NB4 (cell line): ENCODE measurements at regions not wholly inside any gene's neighbourhood (a gene's known extent, or its start where the extent isn't known, plus 50 kb on each side); places are given as distances from the start of the nearest gene placed in this dataset.

Source experiments
- DNase-seq: peaks from one replicate; pipeline ENCODE4 v3.0.0; 2010; ENCODE audit warnings: low read depth
- H3K4me3 ChIP-seq: one replicate; pipeline ENCODE4 v1.5.1; 2011; ENCODE audit warnings: mild to moderate bottlenecking, low read depth, low read length, moderate library complexity
- CTCF ChIP-seq: IDR thresholded peaks from one replicate; pipeline ENCODE4 v1.5.1; 2012; ENCODE audit warnings: low read depth, low read length
- MYC ChIP-seq: IDR thresholded peaks from 2 replicates; pipeline ENCODE4 v1.6.1; 2011; ENCODE audit warnings: low read depth, low read length
- POLR2A ChIP-seq: IDR thresholded peaks from 2 replicates; pipeline ENCODE4 v1.6.1; 2011; ENCODE audit warnings: mild to moderate bottlenecking; ENCODE audit not compliant: insufficient read length; ENCODE audit errors: extremely low read depth
- TF ChIP-seq, protein P1 (sequence below): IDR thresholded peaks from 2 replicates; pipeline ENCODE4 v1.6.1; 2011; ENCODE audit warnings: low read depth, low read length

GRCh38 chr3:139870000-139870675 lies 64.8 kb upstream of the CLSTN2 start:
- TF ChIP-seq POLR2A (no peak), MYC (no peak), CTCF (no peak)
- TF ChIP-seq, protein P1, sequence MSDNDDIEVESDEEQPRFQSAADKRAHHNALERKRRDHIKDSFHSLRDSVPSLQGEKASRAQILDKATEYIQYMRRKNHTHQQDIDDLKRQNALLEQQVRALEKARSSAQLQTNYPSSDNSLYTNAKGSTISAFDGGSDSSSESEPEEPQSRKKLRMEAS, result no peak
- H3K4me3 ChIP-seq, result no peak overlapping the region
- no peak for DNase-seq

DNA sequence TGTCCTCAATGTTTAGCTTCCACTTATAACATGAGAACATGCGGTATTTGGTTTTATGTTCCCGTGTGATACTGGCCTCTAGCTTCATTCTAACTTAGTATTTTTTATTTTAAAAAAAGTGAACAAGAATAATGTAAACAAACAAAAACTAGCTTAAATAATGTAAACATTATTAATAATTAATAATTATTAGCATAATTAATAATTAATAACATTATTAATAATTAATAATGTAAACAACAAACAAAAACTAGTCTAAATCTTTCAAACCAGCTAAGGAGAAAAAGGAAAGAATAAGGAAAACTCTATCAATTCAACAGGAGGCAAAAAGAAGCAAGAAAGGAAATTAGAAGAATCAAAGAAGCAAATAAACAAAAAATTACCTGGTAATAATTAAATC lies 66.2 kb upstream of the CLSTN2 start:
- no peak overlapping the region for H3K4me3 ChIP-seq
- no peak for DNase-seq
- TF ChIP-seq, protein P1, result no peak
- TF ChIP-seq CTCF, result no peak
- no peak for TF ChIP-seq POLR2A
- TF ChIP-seq MYC, result no peak

GRCh38 chr3:139848660-139849059 lies 86.3 kb upstream of the CLSTN2 start:
- DNase-seq, result no peak
- TF ChIP-seq CTCF, result no peak
- TF ChIP-seq, protein P1, result no peak
- TF ChIP-seq POLR2A, result no peak
- TF ChIP-seq MYC, result no peak
- no peak overlapping the region for H3K4me3 ChIP-seq

GRCh38 chr3:139846729-139847128 lies 88.3 kb upstream of the CLSTN2 start:
- no peak for DNase-seq
- H3K4me3 ChIP-seq, result no peak overlapping the region
- TF ChIP-seq, protein P1, result no peak
- TF ChIP-seq MYC (no peak), POLR2A (no peak)

- no peak for TF ChIP-seq CTCF
- TF ChIP-seq POLR2A, result no peak
- no peak for TF ChIP-seq MYC
- TF ChIP-seq, protein P1, result no peak
- H3K4me3 ChIP-seq, result no peak overlapping the region
- no peak for DNase-seq
Observed at GRCh38 chr3:139839659-139840058, 95.3 kb upstream of the CLSTN2 start.

GRCh38 chr3:139839014-139839413 lies 96.0 kb upstream of the CLSTN2 start:
- DNase-seq, result no peak
- H3K4me3 ChIP-seq, result no peak overlapping the region
- TF ChIP-seq POLR2A, result no peak
- TF ChIP-seq, protein P1, result no peak
- no peak for TF ChIP-seq CTCF
- no peak for TF ChIP-seq MYC
